ENCODE measurements at regions not wholly inside any gene's neighbourhood (a gene's known extent, or its start where the extent isn't known, plus 50 kb on each side); places are given as distances from the start of the nearest gene placed in this dataset.
"Not testable (repeated sequence)": the region's sequence is repeated elsewhere in the genome, so short reads cannot be mapped to it uniquely, and the experiment has no call there.

GRCh38 chr3:193938613-193939012 lies 197.3 kb upstream of the HES1 start:
- no peak for DNase-seq

DNA sequence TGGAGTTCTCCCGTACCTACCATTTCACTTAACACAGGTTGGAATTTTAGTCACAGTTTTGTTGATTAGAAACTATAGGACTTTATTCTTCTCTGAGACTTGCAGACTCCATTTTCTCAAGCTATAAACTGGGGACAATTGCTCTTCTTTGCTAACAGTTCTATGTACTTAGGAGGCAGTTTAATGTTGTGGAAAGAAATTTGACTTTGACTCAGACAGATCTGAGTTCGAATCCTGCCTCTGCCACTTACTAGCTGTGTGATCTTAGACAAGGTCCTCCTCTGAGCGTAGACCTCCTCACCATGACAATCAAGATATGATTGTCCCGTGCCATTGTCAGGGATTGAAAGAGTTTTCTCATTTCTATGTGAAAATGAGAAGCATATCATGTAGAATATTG lies 196.4 kb upstream of the HES1 start:
- DNase-seq = no peak

DNA sequence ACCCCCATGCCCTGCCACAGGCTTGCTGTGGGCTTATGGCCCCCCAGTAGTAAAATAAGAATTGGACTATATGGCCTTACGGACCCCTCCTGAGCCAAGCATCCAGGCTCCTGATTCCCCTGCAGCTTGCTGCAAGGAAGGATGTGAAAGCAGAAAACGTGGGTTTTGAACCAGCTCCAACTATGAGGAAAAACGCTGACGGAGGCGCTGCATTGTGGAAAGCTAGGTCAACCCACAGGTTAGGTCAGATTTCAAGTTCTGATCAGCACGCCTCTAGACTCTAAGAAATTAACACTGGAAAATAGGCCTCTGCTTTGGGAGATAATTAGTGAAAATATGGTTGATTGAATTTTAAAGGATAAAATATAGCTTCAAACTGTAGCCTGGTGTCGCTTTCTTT lies 195.4 kb upstream of the HES1 start:
- DNase-seq = no peak

GRCh38 chr3:193941486-193941885 lies 194.5 kb upstream of the HES1 start:
- no peak for DNase-seq

DNA sequence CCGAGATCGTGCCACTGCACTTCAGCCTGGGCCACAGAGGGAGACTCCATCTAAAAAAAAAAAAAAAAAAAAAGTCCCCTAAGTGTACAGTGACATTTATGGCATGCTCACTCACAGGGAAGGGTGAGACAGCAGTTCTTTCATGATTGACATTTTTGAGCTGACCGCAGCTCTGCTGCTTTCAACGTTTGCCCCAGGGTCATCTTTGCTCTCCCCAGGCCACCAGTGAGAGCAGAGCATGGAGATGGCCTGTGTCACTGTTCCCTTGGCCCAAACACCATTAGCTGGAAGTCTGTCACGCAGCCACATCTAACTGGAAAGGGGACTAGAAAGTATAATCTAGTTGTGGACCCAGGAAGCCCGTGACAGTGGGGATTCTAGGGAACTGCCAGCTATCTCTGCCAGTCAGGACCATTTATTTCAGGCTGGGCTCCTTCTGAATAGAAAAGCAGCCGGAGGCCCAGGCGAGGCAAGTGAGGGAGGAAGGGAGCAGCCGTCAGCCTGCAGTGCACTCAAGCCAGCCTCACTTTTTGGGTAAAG lies 193.4 kb upstream of the HES1 start:
- no peak for DNase-seq

- no peak for DNase-seq
Observed at GRCh38 chr3:193943200-193943599, 192.7 kb upstream of the HES1 start.

- DNase-seq = no peak
Observed at GRCh38 chr3:193943851-193944517, 192.0 kb upstream of the HES1 start.

- no peak for DNase-seq
Observed at GRCh38 chr3:193944518-193944884, 191.4 kb upstream of the HES1 start.

- no peak for DNase-seq
Observed at GRCh38 chr3:193945143-193945542, 190.8 kb upstream of the HES1 start.

GRCh38 chr3:193946945-193947344 lies 189.0 kb upstream of the HES1 start:
- DNase-seq = no peak

DNA sequence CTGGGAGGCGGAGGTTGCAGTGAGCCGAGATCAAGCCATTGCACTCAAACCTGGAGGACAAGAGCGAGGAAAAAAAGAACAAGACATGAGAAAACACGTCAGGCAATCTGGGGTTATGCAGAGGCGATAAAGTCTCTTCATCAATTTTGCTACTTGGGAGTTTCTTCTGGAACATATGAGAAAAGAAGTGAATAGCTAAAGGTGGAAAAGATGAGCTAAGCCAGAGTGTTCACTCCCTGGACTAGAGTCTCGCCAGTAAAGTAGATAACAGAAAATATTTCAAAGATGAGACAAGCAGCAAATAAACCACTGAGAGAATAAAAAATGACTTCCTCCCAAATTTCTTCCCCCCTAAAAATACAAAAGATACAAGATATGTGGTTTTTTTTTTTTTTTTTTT lies 188.4 kb upstream of the HES1 start:
- DNase-seq = no peak

- DNase-seq = no peak
Observed at GRCh38 chr3:193948459-193948858, 187.5 kb upstream of the HES1 start.

GRCh38 chr3:193951859-193952258 lies 184.1 kb upstream of the HES1 start:
- DNase-seq = no peak

DNA sequence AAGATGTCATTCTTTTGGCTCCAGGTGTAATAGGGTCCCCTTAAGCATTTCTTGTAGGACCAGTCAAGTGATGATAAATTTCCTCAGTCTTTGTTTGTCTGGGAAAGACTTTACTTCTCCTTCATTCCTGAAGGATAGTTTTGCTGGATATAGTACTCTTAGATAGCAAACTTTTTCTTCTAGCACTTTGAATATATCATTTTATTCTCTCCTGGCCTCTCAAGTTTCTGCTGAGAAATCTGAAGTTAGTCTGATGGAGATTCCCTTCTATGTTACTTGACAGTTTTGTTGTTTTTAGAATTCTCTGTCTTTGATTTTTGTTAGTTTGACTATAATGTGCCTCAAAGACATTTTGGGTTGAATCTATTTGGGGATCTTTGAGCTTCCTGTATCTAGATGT lies 181.2 kb upstream of the HES1 start:
- DNase-seq = no peak

DNA sequence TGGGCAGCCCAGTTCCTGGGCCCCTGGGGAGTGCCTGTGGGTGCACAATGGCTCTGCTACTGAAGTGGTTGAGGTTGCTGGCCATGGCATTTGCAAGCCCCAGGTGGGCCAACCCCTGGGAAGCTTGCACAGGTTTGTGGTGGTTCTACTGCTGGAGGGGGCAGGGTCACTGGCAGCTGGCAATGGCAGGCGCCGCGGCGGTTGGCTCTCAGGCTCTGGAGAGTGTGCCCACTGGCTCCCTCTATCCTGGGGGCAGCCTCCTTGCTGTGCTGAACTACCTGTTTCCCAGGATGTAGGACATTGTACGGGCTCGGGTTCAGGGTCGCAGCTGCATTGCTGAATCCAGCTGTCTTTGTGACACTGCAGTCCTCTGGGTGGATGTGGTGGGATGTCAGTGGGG lies 180.2 kb upstream of the HES1 start:
- DNase-seq = no peak

DNA sequence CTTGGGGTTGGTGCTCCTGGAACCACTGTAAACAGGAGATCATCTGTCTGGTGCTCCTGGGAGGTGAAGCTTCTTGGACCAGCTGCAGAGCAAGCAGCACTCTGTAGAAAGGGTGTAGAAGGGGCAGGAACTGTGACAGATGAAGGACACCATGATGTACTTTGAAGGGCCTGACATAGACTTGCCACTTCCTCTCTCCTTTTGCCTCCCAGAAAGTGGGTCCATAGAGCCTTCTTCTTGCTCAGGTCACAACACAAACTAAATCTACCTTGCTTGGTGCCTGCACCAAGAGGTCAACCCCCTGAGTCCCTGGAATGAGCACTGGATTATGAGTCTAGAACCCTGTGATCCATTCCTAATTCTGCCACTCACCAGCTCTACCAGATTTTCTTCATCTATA lies 176.1 kb upstream of the HES1 start:
- no peak for DNase-seq

DNA sequence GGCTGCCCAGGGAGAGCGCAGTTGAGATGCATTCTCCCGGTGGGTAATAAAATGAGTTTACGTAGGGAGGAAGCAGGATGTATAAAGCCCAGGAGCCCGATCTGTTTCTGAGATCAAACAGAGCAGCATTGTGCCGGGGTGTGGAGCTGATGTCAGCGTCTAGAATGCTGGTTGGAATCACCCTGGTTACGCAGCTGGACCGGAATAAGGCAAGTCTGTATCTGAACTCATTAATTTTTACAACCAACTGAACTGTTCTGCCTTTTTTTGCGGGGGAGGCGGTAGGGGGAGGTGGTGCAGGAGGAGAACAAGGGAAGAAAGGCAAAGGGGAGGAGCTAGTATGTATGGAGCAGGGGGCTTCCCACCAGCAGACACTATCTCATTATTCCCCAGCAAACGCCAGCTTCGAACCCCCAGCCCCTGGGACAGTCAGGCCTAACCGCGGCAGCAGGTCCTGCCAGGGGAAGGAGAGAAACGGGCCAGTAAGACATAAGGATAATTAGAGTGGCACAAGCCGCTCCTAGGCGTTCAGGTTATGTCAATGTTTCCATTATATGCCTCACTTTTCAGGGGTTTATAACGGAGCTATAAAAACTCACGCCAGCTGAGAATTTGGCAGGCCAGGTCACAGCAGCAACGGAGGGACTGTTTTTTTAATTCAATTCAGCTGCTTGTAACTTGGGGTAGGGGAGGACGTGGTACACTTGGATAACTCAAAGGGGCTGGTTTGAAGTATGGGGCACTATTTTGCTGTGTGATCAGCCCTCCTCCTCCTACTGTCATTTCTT lies 175.3 kb upstream of the HES1 start:
- no peak for DNase-seq

- no peak for DNase-seq
Observed at GRCh38 chr3:193962986-193963685, 172.8 kb upstream of the HES1 start.

DNA sequence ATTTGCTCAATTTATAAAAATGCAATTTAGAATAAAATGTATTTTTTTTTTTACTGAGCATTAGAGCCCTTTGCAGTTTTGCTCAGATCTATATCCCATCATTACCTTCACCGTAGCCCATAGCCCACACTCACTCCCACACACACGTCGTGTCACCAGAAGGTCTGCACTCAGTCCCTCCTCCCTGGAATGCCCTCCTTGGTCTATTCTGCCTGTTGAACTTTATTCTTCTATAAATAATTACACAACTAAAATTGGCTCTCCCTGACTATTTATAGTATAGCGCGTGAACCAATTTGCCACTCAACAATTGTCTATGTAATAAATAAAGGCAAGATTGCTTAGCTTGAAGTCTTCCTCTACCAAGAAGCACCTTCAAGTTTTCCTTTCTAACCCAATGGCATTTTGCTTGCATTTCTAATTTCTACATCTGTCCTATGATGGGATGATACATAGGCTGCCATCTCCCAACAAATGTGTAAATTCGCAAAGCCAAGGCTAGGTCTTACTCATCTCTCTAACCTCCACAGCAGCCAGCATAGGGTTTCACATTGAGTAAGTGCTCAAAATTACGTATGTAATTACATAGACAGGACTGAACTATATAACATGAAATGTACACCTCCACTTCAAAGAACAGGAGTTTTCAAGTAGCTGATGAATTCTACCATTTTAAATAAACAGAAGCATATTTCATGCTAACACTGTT lies 172.0 kb upstream of the HES1 start:
- no peak for DNase-seq

DNA sequence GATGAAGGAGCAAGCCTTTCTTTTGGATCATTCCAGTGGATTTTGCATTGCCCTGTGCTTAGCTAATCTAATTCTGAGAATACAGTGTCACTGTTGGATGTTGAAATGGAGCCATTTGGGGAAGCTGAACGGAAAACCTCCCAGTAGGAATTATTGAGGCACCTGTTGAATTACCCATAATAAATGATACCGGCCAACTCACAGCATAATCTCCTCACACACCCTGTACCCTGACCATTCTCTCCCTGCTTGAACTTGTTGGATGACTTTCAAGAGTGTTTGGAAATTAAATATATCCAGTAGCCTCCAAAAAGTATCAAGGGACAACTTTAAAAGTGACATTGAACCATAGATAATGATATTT lies 171.4 kb upstream of the HES1 start:
- no peak for DNase-seq

DNA sequence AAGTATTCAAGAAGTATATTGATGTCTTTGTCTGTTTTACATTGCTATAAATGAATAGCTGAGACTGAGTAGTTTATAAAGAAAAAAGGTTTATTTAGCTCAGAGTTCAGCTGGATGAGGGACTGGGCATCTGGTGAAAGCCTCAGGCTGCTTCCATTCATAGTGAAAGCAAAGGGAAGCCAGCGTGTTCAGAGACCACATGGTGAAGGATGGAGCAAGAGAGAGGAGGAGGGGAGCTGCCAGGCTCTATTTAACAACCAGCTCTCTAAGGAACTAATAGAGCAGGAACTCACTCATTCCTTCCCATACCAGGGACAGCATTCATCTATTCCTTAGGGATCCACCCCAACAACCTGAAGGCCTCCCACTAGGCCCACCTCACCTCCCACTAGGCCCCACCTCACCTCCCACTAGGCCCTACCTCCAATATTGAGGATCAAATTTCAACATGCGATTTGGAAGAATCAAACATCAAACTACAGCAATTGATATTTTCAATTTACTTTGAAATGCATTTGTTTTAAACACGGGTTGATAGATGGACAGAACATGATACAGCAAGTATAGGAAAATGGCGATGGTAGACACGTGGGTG lies 167.5 kb upstream of the HES1 start:
- no peak for DNase-seq

DNA sequence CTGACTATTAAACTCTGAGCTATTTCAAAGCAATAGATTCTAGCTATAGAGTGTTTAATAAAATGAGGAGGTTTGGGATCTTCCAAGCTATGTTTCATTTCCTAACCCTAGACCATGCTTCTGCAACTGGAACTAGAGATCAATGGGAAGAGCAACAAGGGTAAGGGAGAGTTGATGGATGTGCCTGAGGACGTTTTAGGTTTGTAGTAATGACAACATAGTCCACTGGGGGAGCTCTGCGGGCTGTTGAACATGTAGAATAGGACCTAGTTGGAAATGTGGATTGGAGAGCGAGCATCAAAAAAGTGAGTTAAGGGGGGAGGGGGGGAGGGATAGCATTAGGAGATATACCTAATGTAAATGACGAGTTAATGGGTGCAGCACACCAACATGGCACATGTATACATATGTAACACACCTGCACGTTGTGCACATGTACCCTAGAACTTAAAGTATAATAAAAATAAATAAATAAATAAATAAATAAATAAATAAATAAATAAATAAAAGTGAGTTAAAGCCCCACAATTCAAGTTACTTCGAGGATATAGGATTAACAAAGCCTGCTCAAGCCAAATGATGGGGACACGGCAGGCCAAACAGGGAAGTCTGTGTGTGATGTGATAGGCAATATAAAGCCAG lies 165.7 kb upstream of the HES1 start:
- not testable (repeated sequence) for DNase-seq

Measured in stimulated activated CD4-positive, alpha-beta T cell treated with anti-CD3 and anti-CD28 coated beads, Interleukin-12 subunit alpha, Interleukin-12 subunit beta, amount 100 ng/mL, for 4 hours (primary cell).